ENCODE measurements at regions not wholly inside any gene's neighbourhood (a gene's known extent, or its start where the extent isn't known, plus 50 kb on each side); places are given as distances from the start of the nearest gene placed in this dataset.

DNA sequence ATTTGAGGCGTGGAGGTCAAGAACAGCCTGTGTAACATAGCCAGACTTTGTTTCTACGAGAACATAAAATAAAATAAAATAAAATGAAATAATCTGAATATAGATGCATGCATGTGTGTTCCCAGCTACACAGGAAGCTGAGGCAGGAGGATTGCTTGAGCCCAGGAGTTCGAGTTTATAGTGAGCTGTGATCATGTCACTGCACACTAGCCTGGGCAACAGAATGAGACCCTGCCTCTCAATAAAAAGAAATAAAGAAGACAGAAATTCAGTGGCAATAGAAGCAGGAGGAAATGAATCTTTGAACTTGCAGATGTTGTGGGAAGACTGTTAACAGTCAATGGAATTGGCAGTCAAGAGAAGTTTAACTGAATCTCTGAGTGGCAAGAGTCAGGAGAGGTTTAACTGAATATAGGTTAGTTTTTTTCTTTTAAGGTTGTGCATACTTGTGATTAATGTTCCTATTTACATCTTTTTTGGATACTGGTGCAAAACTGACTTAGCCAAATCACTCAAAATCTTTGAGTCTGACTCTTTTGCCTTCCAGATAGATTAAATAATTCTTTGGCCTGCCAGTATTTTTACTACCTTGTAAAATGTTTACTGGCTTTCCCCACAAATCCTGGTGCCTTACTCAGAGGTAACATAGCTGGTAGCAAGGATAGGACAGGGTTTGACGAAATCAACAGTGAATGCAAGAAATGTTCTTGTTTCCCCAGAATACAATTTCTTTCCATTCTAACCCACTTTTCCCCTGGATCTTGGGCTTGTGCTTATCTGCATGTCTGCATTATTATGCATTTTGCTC is 361.4 kb downstream of the PDCD6IP start:
- Mint-ChIP-seq H3K27ac (no peak overlapping the region), H3K4me3 (no peak overlapping the region), H3K4me1 (no peaks in the 10 kb centered on the region), H3K36me3 (ENCODE audit: low read depth) (no peaks in the 10 kb centered on the region), H3K27me3 (ENCODE audit: insufficient read depth, low read depth, poor library complexity) (peaks cover 5% of the 10 kb centered on the region), H3K9me3 (no peaks in the 10 kb centered on the region; the same call in 2 of the 3 replicates)
- no peaks in the 10 kb centered on the region for H3F3A ChIP-seq (replicated peaks; ENCODE audit: low read depth)
- DNase-seq (ENCODE audit: low spot score) (no peak), ATAC-seq (no peak)
- no peaks in the 10 kb centered on the region for H3K27me3 ChIP-seq (ENCODE audit: insufficient read depth)
- H3K4me1 ChIP-seq (ENCODE audit: insufficient read depth) = no peaks in the 10 kb centered on the region
- no peak overlapping the region for H3K4me3 ChIP-seq
- H3K27ac ChIP-seq (ENCODE audit: low read depth) = no peak overlapping the region
- H2AFZ ChIP-seq = no peak overlapping the region
- no peaks in the 10 kb centered on the region for H3K36me3 ChIP-seq (ENCODE audit: insufficient read depth)
- TF ChIP-seq NANOG (IDR thresholded peaks at IDR 0.05; ENCODE audit: borderline replicate concordance) (no peak), ZNF462 (CRISPR knock-in tag; IDR thresholded peaks at IDR 0.05) (no peak), ETS1 (IDR thresholded peaks at IDR 0.05) (no peak), CTCF (conservative IDR thresholded peaks at IDR 0.05; ENCODE audit: low read depth in 2 of 2) (no peak), JUNB (IDR thresholded peaks at IDR 0.05; ENCODE audit: unreplicated experiment) (no peak), EZH2 (IDR thresholded peaks at IDR 0.05; ENCODE audit: low read depth, unreplicated experiment) (no peak), ZNF114 (CRISPR knock-in tag; IDR thresholded peaks at IDR 0.05) (no peak), ZNF331 (CRISPR knock-in tag; IDR thresholded peaks at IDR 0.05; ENCODE audit: low read depth) (no peak), STAT1 (IDR thresholded peaks at IDR 0.05; ENCODE audit: unreplicated experiment) (no peak), POLR2AphosphoS5 (IDR thresholded peaks at IDR 0.05; ENCODE audit: low read depth) (no peak), CREB1 (CRISPR knock-in tag; IDR thresholded peaks at IDR 0.05; ENCODE audit: low read depth) (no peak), EZH2phosphoT487 (IDR thresholded peaks at IDR 0.05; ENCODE audit: unreplicated experiment) (no peak)
- TF ChIP-seq, protein P1, sequence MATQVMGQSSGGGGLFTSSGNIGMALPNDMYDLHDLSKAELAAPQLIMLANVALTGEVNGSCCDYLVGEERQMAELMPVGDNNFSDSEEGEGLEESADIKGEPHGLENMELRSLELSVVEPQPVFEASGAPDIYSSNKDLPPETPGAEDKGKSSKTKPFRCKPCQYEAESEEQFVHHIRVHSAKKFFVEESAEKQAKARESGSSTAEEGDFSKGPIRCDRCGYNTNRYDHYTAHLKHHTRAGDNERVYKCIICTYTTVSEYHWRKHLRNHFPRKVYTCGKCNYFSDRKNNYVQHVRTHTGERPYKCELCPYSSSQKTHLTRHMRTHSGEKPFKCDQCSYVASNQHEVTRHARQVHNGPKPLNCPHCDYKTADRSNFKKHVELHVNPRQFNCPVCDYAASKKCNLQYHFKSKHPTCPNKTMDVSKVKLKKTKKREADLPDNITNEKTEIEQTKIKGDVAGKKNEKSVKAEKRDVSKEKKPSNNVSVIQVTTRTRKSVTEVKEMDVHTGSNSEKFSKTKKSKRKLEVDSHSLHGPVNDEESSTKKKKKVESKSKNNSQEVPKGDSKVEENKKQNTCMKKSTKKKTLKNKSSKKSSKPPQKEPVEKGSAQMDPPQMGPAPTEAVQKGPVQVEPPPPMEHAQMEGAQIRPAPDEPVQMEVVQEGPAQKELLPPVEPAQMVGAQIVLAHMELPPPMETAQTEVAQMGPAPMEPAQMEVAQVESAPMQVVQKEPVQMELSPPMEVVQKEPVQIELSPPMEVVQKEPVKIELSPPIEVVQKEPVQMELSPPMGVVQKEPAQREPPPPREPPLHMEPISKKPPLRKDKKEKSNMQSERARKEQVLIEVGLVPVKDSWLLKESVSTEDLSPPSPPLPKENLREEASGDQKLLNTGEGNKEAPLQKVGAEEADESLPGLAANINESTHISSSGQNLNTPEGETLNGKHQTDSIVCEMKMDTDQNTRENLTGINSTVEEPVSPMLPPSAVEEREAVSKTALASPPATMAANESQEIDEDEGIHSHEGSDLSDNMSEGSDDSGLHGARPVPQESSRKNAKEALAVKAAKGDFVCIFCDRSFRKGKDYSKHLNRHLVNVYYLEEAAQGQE (IDR thresholded peaks at IDR 0.05; ENCODE audit: unreplicated experiment) = no peak
- H4K20me1 ChIP-seq (replicated peaks; ENCODE audit: insufficient read depth) = no peaks in the 10 kb centered on the region
- H3K9me2 ChIP-seq (ENCODE audit: insufficient read depth) = no peaks in the 10 kb centered on the region
- H3K4me2 ChIP-seq = no peak overlapping the region
- no peaks in the 10 kb centered on the region for H3K79me2 ChIP-seq (replicated peaks; ENCODE audit: insufficient read depth)

Data from GM23338 (cell line).